SK-N-SH treated with all-trans-retinoic acid at 6 μM for 48 hours (cell line): ENCODE measurements at regions not wholly inside any gene's neighbourhood (a gene's known extent, or its start where the extent isn't known, plus 50 kb on each side); places are given as distances from the start of the nearest gene placed in this dataset.

Experiments used
- ATAC-seq: fragments of 200-7000 bp; cut with Tn5 transposase; 3 replicates; pipeline ENCODE4 v1.9.1; 2020; ENCODE audit warnings: mild to moderate bottlenecking, moderate library complexity
- ARNTL ChIP-seq: fragments of 450-650 bp; formaldehyde crosslinking; IDR thresholded peaks from 2 replicates; pipeline ENCODE4 v1.5.0; 2020; ENCODE audit warnings: low read depth, mild to moderate bottlenecking, moderate library complexity, borderline replicate concordance
- BACH2 ChIP-seq: fragments of 250-450 bp; sonication (Bioruptor Pico); IDR thresholded peaks from 2 replicates; pipeline ENCODE4 v1.9.0; 2021; ENCODE audit warnings: mild to moderate bottlenecking, borderline replicate concordance
- CREB5 ChIP-seq: fragments of 250-450 bp; sonication (Bioruptor Pico); IDR thresholded peaks from 2 replicates; pipeline ENCODE4 v1.5.1; 2020; ENCODE audit warnings: low read depth, mild to moderate bottlenecking, moderate library complexity
- CSRNP3 ChIP-seq: fragments of 250-450 bp; sonication (Bioruptor Pico); IDR thresholded peaks from 2 replicates; pipeline ENCODE4 v1.5.1; 2021; ENCODE audit warnings: mild to moderate bottlenecking, moderate library complexity
- ESRRG ChIP-seq: fragments of 250-450 bp; sonication (Bioruptor Pico); IDR thresholded peaks from 2 replicates; pipeline ENCODE4 v1.6.1; 2021; ENCODE audit warnings: mild to moderate bottlenecking
- ISL1 ChIP-seq: fragments of 250-450 bp; sonication (Bioruptor Pico); IDR thresholded peaks from 2 replicates; pipeline ENCODE4 v2.1.2; 2022; ENCODE audit warnings: mild to moderate bottlenecking, moderate library complexity
- OSR1 ChIP-seq: fragments of 250-450 bp; sonication (Bioruptor Pico); IDR thresholded peaks from 2 replicates; pipeline ENCODE4 v1.8.0; 2022; ENCODE audit warnings: moderate library complexity, mild to moderate bottlenecking, inconsistent platforms
- POU6F1 ChIP-seq: fragments of 250-450 bp; sonication (Bioruptor Pico); IDR thresholded peaks from 2 replicates; pipeline ENCODE4 v1.8.0; 2021; ENCODE audit warnings: low read depth, mild to moderate bottlenecking, moderate library complexity, borderline replicate concordance
- PPARA ChIP-seq: fragments of 250-450 bp; sonication (Bioruptor Pico); IDR thresholded peaks from 2 replicates; pipeline ENCODE4 v1.5.0; 2020; ENCODE audit warnings: mild to moderate bottlenecking, borderline replicate concordance
- SNAI2 ChIP-seq: fragments of 250-450 bp; sonication (Bioruptor Pico); IDR thresholded peaks from 2 replicates; pipeline ENCODE4 v1.5.0; 2020; ENCODE audit warnings: mild to moderate bottlenecking, moderate library complexity
- TCF4 ChIP-seq: fragments of 250-450 bp; sonication (Bioruptor Pico); IDR thresholded peaks from 2 replicates; pipeline ENCODE4 v1.8.0; 2021; ENCODE audit warnings: mild to moderate bottlenecking, moderate library complexity, borderline replicate concordance
- TOX ChIP-seq: fragments of 250-450 bp; sonication (Bioruptor Pico); IDR thresholded peaks from 2 replicates; pipeline ENCODE4 v1.8.0; 2021; ENCODE audit warnings: mild to moderate bottlenecking, moderate library complexity, borderline replicate concordance
- TSHZ2 ChIP-seq: fragments of 250-450 bp; sonication (Bioruptor Pico); IDR thresholded peaks from 2 replicates; pipeline ENCODE4 v1.5.0; 2020; ENCODE audit warnings: mild to moderate bottlenecking, moderate library complexity
- ZC3H10 ChIP-seq: fragments of 250-450 bp; sonication (Bioruptor Pico); IDR thresholded peaks from 2 replicates; pipeline ENCODE4 v1.5.1; 2021; ENCODE audit warnings: mild to moderate bottlenecking, moderate library complexity
- ZFP3 ChIP-seq: fragments of 250-450 bp; sonication (Bioruptor Pico); IDR thresholded peaks from 2 replicates; pipeline ENCODE4 v1.5.0; 2020; ENCODE audit warnings: mild to moderate bottlenecking, moderate library complexity
- ZFP30 ChIP-seq: fragments of 450-650 bp; formaldehyde crosslinking; IDR thresholded peaks from 2 replicates; pipeline ENCODE4 v1.5.0; 2022; ENCODE audit warnings: mild to moderate bottlenecking, moderate library complexity
- ZNF565 ChIP-seq: fragments of 450-650 bp; formaldehyde crosslinking; conservative IDR thresholded peaks from 2 replicates; pipeline ENCODE4 v1.5.0; 2020; ENCODE audit warnings: low read depth, mild to moderate bottlenecking, moderate library complexity
- ZNF70 ChIP-seq: fragments of 450-650 bp; formaldehyde crosslinking; IDR thresholded peaks from 2 replicates; pipeline ENCODE4 v1.5.0; 2020; ENCODE audit warnings: mild to moderate bottlenecking, moderate library complexity
- ZNF8 ChIP-seq: fragments of 450-650 bp; formaldehyde crosslinking; IDR thresholded peaks from 2 replicates; pipeline ENCODE4 v1.5.0; 2020; ENCODE audit warnings: mild to moderate bottlenecking, moderate library complexity

- TF ChIP-seq ZNF70 (CRISPR knock-in tag) = no peak
- ATAC-seq = no peak
Observed at GRCh38 chr7:22884911-22885788, 62.5 kb upstream of the TOMM7 start.

GRCh38 chr7:22882106-22882505 is 59.5 kb upstream of the TOMM7 start:
- TF ChIP-seq ZFP3 (CRISPR knock-in tag) (no peak), ESRRG (no peak), ARNTL (no peak), POU6F1 (no peak), TCF4 (CRISPR knock-in tag) (no peak), CSRNP3 (CRISPR knock-in tag) (no peak), ZNF8 (no peak), ZFP30 (CRISPR knock-in tag) (no peak), ZNF70 (CRISPR knock-in tag) (no peak), OSR1 (no peak), PPARA (no peak), TSHZ2 (CRISPR knock-in tag) (no peak), SNAI2 (no peak), ZC3H10 (no peak), CREB5 (CRISPR knock-in tag) (no peak), ISL1 (CRISPR knock-in tag) (no peak)
- TF ChIP-seq, all 23 proteins: peak for 0
- ATAC-seq = no peak

GRCh38 chr7:22879709-22880306 is 57.2 kb upstream of the TOMM7 start:
- ATAC-seq = no peak
- TF ChIP-seq POU6F1 (no peak), ESRRG (no peak), ARNTL (no peak), ZFP30 (CRISPR knock-in tag) (no peak), ZFP3 (CRISPR knock-in tag) (no peak), PPARA (no peak), CREB5 (CRISPR knock-in tag) (no peak), ISL1 (CRISPR knock-in tag) (no peak)

GRCh38 chr7:22879280-22879679 is 56.6 kb upstream of the TOMM7 start:
- no peak for ATAC-seq
- TF ChIP-seq BACH2 (CRISPR knock-in tag) = no peak
- no peak for TF ChIP-seq PPARA
- no peak for TF ChIP-seq SNAI2
- no peak for TF ChIP-seq ZNF70 (CRISPR knock-in tag)
- TF ChIP-seq TCF4 (CRISPR knock-in tag) = no peak
- TF ChIP-seq TOX (CRISPR knock-in tag) = no peak
- no peak for TF ChIP-seq TSHZ2 (CRISPR knock-in tag)
- TF ChIP-seq ZNF565 (CRISPR knock-in tag) = no peak
- TF ChIP-seq ZNF8 = no peak
- TF ChIP-seq CREB5 (CRISPR knock-in tag) = no peak
- no peak for TF ChIP-seq ZFP3 (CRISPR knock-in tag)
